K562 (cell line): ENCODE measurements at regions not wholly inside any gene's neighbourhood (a gene's known extent, or its start where the extent isn't known, plus 50 kb on each side); places are given as distances from the start of the nearest gene placed in this dataset.

Experiments used
- ATAC-seq: fragments of 200-7000 bp; cut with Tn5 transposase; 3 replicates; pipeline ENCODE4 v1.9.1; 2020; ENCODE audit warnings: moderate library complexity
- BruUV-seq: library from RNA; stranded (reverse); fragments of 400-500 nt; replicated peaks from 2 replicates; lab custom pipeline; 2021; lab: Mats Ljungman, UMichigan
- CTCF ChIA-PET: fragments of 300-600 bp; formaldehyde crosslinking; extraction: SDS; loops from one replicate; lab custom pipeline; 2021; ENCODE audit warnings: low intra/inter-chr PET ratio; lab: Yijun Ruan, JAX
- POLR2A ChIA-PET: fragments of 300-600, 350-650 bp; sonication (Branson Sonifier 250); formaldehyde crosslinking; extraction: SDS; loops from one replicate; lab custom pipeline; 2021; ENCODE audit warnings: antibody characterized with exemption, inconsistent platforms; lab: Yijun Ruan, JAX
- DNase-seq, 4 experiments: peaks; one replicate each; pipeline versions ENCODE4 v3.0.0 to v3.0.0-alpha.2; 2011 to 2018; ENCODE audit warnings: low spot score in 3 of 4, mixed read lengths in 3 of 4; ENCODE audit errors: extremely low read depth in 1 of 4
- FAIRE-seq: peaks from 2 replicates; lab custom pipeline; 2011; peaks lifted over from hg19 to GRCh38; lab: Jason Lieb, UNC
- H2AFZ ChIP-seq: 2 replicates; pipeline ENCODE4 v1.6.0; 2011; ENCODE audit warnings: low read depth, low read length, control low read depth, inconsistent platforms
- H3K27ac ChIP-seq: fragments of 200-600 bp; 3 replicates; pipeline ENCODE4 v1.8.0; 2011; ENCODE audit warnings: low read depth, mild to moderate bottlenecking, control low read depth, inconsistent platforms, low read length, moderate library complexity, mixed read lengths; ENCODE audit errors: extremely low read depth
- H3K27me3 ChIP-seq, 2 experiments: fragments of 300-600 bp in 1 of 2; 2 replicates in 1 of 2; 3 replicates in 1 of 2; pipeline versions ENCODE4 v1.6.0 to v1.8.0; 2011; ENCODE audit warnings: inconsistent platforms in 2 of 2, low read length in 2 of 2, mild to moderate bottlenecking in 1 of 2, mixed read lengths in 1 of 2, moderate library complexity in 1 of 2; ENCODE audit not compliant: control insufficient read depth in 2 of 2, insufficient read depth in 2 of 2
- H3K36me3 ChIP-seq: fragments of 300-600 bp; 3 replicates; pipeline ENCODE4 v1.8.0; 2011; ENCODE audit warnings: mild to moderate bottlenecking, low read length, inconsistent platforms; ENCODE audit not compliant: control insufficient read depth, insufficient read depth
- H3K4me1 ChIP-seq, 2 experiments: fragments of 200-600 bp in 1 of 2; replicated peaks in 1 of 2; 2 replicates in 1 of 2; 3 replicates in 1 of 2; pipeline versions ENCODE4 v1.5.1 to v1.8.0; 2011; ENCODE audit warnings: inconsistent platforms in 2 of 2, low read length in 2 of 2, mild to moderate bottlenecking in 1 of 2, mixed read lengths in 1 of 2, moderate library complexity in 1 of 2; ENCODE audit not compliant: control insufficient read depth in 2 of 2, insufficient read depth in 2 of 2
- H3K4me2 ChIP-seq: 2 replicates; pipeline ENCODE4 v1.6.1; 2011; ENCODE audit warnings: low read length, control low read depth, inconsistent platforms, mixed read lengths; ENCODE audit not compliant: insufficient read depth
- H3K4me3 ChIP-seq: fragments of 200-600 bp; sonication (generic), shearing (Covaris generic); 2 replicates; pipeline ENCODE4 v1.5.1; 2016; ENCODE audit warnings: control low read depth, inconsistent platforms
- H3K79me2 ChIP-seq: fragments of 200-600 bp; 3 replicates; pipeline ENCODE4 v1.8.0; 2011; ENCODE audit warnings: low read length, inconsistent platforms; ENCODE audit not compliant: control insufficient read depth, insufficient read depth
- H3K9ac ChIP-seq, 2 experiments: 2 replicates each; pipeline versions ENCODE4 v1.6.0 to v1.6.1; 2011; ENCODE audit warnings: low read depth in 2 of 2, low read length in 2 of 2, control low read depth in 1 of 2, inconsistent platforms in 1 of 2, mild to moderate bottlenecking in 1 of 2, mixed read lengths in 1 of 2; ENCODE audit not compliant: insufficient read depth in 1 of 2
- H3K9me1 ChIP-seq: one replicate; pipeline ENCODE4 v1.6.0; 2011; ENCODE audit warnings: inconsistent platforms, mild to moderate bottlenecking, low read length, moderate library complexity; ENCODE audit not compliant: control insufficient read depth, insufficient read depth
- H3K9me3 ChIP-seq: replicated peaks from 2 replicates; pipeline ENCODE4 v1.5.1; 2011; ENCODE audit warnings: low read depth, low read length, inconsistent platforms; ENCODE audit not compliant: control insufficient read depth, insufficient read depth
- H4K20me1 ChIP-seq: replicated peaks from 2 replicates; pipeline ENCODE4 v1.6.1; 2011; ENCODE audit warnings: low read length, inconsistent platforms, mixed read lengths; ENCODE audit not compliant: control insufficient read depth, insufficient read depth
- DMBX1 ChIP-seq: fragments of 250-450 bp; sonication (Bioruptor Pico); IDR thresholded peaks from 2 replicates; pipeline ENCODE4 v1.8.0; 2022; ENCODE audit warnings: inconsistent platforms, mild to moderate bottlenecking, moderate library complexity, borderline replicate concordance
- DNMT1 ChIP-seq: fragments of 450-650 bp; IDR thresholded peaks from 2 replicates; pipeline ENCODE4 v1.6.1; 2016; ENCODE audit warnings: antibody characterized with exemption, mild to moderate bottlenecking
- ELF4 ChIP-seq: fragments of 450-650 bp; formaldehyde crosslinking; IDR thresholded peaks from 2 replicates; pipeline ENCODE4 v1.4.0; 2022; ENCODE audit warnings: missing genetic modification characterization
- HNRNPL ChIP-seq: fragments of 200-400 bp; formaldehyde crosslinking; IDR thresholded peaks from 2 replicates; pipeline ENCODE4 v1.6.1; 2017; ENCODE audit warnings: low read depth, mild to moderate bottlenecking, low read length
- ILK ChIP-seq: fragments of 450-650 bp; IDR thresholded peaks from 2 replicates; pipeline ENCODE4 v1.6.1; 2016; ENCODE audit warnings: missing genetic modification characterization, low read depth, mild to moderate bottlenecking, missing compliant biosample characterization, moderate library complexity, borderline replicate concordance
- KLF16 ChIP-seq: IDR thresholded peaks from 2 replicates; pipeline ENCODE4 v1.6.1; 2016; ENCODE audit warnings: antibody characterized with exemption
- LCOR ChIP-seq: sonication (generic); formaldehyde crosslinking; IDR thresholded peaks from 2 replicates; pipeline ENCODE4 v1.8.0; 2022; ENCODE audit warnings: mild to moderate bottlenecking, missing genetic modification reagents
- PHB ChIP-seq: fragments of 250-450 bp; sonication (Bioruptor Pico); IDR thresholded peaks from 2 replicates; pipeline ENCODE4 v1.5.0; 2021
- PHF21A ChIP-seq: fragments of 450-650 bp; IDR thresholded peaks from 2 replicates; pipeline ENCODE4 v1.6.1; 2017; ENCODE audit warnings: low read depth, borderline replicate concordance
- SOX6 ChIP-seq: fragments of 450-650 bp; IDR thresholded peaks from 2 replicates; pipeline ENCODE4 v1.6.1; 2014; ENCODE audit warnings: mild to moderate bottlenecking
- ZNF586 ChIP-seq: fragments of 450-650 bp; formaldehyde crosslinking; conservative IDR thresholded peaks from 2 replicates; pipeline ENCODE4 v1.4.0; 2020; ENCODE audit warnings: mild to moderate bottlenecking, moderate library complexity
- WGBS: fragments of 100-300 bp; shearing (Covaris generic); methylation state at CpG from one replicate; pipeline ENCODE4 v1.1.6; 2016; ENCODE audit warnings: low coverage, mixed read lengths; ENCODE audit not compliant: insufficient coverage; ENCODE audit errors: missing lambda C conversion rate; 5-methylcytosine and 5-hydroxymethylcytosine counted together
- in situ Hi-C: fragments of 300-500 bp; cut with MboI; formaldehyde crosslinking; loops from 4 replicates; pipeline ENCODE4 v1.15.0; 2018; ENCODE audit warnings: inconsistent platforms, mixed read lengths
- intact Hi-C: fragments of 100-400 bp; cut with micrococcal nuclease; formaldehyde crosslinking; loops from 2 replicates; pipeline ENCODE4 v1.14.2; 2022
- TF ChIP-seq, protein P1 (sequence below): sonication (generic); formaldehyde crosslinking; IDR thresholded peaks from 2 replicates; pipeline ENCODE4 v1.8.0; 2023; ENCODE audit warnings: mild to moderate bottlenecking, missing genetic modification reagents
- TF ChIP-seq, protein P2 (sequence below): sonication (generic); formaldehyde crosslinking; IDR thresholded peaks from 2 replicates; pipeline ENCODE4 v1.8.0; 2022; ENCODE audit warnings: mild to moderate bottlenecking, low read depth, missing genetic modification reagents
- TF ChIP-seq, protein P3 (sequence below), 2 experiments: fragments of 450-650 bp in 1 of 2; IDR thresholded peaks; 2 replicates each; pipeline ENCODE4 v1.6.1; 2011 to 2017; ENCODE audit warnings: low read depth in 2 of 2, antibody characterized with exemption in 1 of 2, borderline replicate concordance in 1 of 2, low read length in 1 of 2, mild to moderate bottlenecking in 1 of 2, mixed read lengths in 1 of 2; ENCODE audit not compliant: control insufficient read depth in 1 of 2
- TF ChIP-seq, protein P4 (sequence below): sonication (generic); IDR thresholded peaks from 2 replicates; pipeline ENCODE4 v1.6.1; 2016
- TF ChIP-seq, protein P5 (sequence below): fragments of 250-450 bp; sonication (Bioruptor Pico); IDR thresholded peaks from 2 replicates; pipeline ENCODE4 v1.5.1; 2021; ENCODE audit warnings: mild to moderate bottlenecking

DNA sequence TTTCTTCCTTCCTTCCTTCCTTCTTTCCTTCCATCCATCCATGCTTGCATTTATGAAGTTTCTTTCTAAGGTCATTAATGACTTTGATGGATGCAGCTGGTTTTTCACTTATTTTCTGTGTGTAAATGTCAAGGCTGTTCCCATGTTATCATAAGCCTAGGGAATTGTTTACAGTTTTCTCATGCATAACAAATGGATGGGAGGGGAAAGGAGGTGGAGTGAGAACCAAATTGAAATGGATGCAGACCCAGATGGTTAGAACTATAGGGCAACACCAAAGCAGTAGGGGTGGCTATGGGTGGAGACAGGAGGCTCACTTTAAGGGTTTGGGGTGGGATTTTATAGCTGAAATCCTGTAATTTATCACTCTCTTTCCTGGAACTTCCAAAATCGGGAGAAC is 146.2 kb downstream of the TPH2 start:
- WGBS = 0% methylated on average over 1 of the region's 1 CpG
- intact Hi-C loops = no loop called here
- TF ChIP-seq ELF4 (no peak), ILK (tag) (no peak), LCOR (no peak), DMBX1 (CRISPR knock-in tag) (no peak), ZNF586 (CRISPR knock-in tag) (no peak), KLF16 (no peak), HNRNPL (no peak), DNMT1 (no peak), PHB (CRISPR knock-in tag) (no peak), PHF21A (no peak), SOX6 (no peak)
- TF ChIP-seq, protein P1, sequence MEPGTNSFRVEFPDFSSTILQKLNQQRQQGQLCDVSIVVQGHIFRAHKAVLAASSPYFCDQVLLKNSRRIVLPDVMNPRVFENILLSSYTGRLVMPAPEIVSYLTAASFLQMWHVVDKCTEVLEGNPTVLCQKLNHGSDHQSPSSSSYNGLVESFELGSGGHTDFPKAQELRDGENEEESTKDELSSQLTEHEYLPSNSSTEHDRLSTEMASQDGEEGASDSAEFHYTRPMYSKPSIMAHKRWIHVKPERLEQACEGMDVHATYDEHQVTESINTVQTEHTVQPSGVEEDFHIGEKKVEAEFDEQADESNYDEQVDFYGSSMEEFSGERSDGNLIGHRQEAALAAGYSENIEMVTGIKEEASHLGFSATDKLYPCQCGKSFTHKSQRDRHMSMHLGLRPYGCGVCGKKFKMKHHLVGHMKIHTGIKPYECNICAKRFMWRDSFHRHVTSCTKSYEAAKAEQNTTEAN (CRISPR knock-in tag) = no peak
- TF ChIP-seq, protein P2, sequence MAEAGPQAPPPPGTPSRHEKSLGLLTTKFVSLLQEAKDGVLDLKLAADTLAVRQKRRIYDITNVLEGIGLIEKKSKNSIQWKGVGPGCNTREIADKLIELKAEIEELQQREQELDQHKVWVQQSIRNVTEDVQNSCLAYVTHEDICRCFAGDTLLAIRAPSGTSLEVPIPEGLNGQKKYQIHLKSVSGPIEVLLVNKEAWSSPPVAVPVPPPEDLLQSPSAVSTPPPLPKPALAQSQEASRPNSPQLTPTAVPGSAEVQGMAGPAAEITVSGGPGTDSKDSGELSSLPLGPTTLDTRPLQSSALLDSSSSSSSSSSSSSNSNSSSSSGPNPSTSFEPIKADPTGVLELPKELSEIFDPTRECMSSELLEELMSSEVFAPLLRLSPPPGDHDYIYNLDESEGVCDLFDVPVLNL (CRISPR knock-in tag) = no peak
- TF ChIP-seq, protein P3, sequence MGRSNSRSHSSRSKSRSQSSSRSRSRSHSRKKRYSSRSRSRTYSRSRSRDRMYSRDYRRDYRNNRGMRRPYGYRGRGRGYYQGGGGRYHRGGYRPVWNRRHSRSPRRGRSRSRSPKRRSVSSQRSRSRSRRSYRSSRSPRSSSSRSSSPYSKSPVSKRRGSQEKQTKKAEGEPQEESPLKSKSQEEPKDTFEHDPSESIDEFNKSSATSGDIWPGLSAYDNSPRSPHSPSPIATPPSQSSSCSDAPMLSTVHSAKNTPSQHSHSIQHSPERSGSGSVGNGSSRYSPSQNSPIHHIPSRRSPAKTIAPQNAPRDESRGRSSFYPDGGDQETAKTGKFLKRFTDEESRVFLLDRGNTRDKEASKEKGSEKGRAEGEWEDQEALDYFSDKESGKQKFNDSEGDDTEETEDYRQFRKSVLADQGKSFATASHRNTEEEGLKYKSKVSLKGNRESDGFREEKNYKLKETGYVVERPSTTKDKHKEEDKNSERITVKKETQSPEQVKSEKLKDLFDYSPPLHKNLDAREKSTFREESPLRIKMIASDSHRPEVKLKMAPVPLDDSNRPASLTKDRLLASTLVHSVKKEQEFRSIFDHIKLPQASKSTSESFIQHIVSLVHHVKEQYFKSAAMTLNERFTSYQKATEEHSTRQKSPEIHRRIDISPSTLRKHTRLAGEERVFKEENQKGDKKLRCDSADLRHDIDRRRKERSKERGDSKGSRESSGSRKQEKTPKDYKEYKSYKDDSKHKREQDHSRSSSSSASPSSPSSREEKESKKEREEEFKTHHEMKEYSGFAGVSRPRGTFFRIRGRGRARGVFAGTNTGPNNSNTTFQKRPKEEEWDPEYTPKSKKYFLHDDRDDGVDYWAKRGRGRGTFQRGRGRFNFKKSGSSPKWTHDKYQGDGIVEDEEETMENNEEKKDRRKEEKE (IDR thresholded peaks at IDR 0.05; ENCODE audit: borderline replicate concordance in 1 of 2, control insufficient read depth in 1 of 2, low read depth in 2 of 2, low read length in 1 of 2) = no peak
- TF ChIP-seq, protein P4, sequence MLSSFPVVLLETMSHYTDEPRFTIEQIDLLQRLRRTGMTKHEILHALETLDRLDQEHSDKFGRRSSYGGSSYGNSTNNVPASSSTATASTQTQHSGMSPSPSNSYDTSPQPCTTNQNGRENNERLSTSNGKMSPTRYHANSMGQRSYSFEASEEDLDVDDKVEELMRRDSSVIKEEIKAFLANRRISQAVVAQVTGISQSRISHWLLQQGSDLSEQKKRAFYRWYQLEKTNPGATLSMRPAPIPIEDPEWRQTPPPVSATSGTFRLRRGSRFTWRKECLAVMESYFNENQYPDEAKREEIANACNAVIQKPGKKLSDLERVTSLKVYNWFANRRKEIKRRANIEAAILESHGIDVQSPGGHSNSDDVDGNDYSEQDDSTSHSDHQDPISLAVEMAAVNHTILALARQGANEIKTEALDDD = no peak
- TF ChIP-seq, protein P5, sequence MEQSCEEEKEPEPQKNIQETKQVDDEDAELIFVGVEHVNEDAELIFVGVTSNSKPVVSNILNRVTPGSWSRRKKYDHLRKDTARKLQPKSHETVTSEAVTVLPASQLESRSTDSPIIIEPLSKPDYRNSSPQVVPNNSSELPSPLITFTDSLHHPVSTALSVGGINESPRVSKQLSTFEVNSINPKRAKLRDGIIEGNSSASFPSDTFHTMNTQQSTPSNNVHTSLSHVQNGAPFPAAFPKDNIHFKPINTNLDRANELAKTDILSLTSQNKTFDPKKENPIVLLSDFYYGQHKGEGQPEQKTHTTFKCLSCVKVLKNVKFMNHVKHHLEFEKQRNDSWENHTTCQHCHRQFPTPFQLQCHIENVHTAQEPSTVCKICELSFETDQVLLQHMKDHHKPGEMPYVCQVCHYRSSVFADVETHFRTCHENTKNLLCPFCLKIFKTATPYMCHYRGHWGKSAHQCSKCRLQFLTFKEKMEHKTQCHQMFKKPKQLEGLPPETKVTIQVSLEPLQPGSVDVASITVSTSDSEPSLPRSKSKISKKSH (CRISPR knock-in tag) = no peak

More for the DNA sequence above, 146.2 kb downstream of the TPH2 start:
- H3K4me1 ChIP-seq = no peaks in the 10 kb centered on the region
- in situ Hi-C loops = no loop called here
- DNase-seq (no peak), ATAC-seq (no peak), FAIRE-seq (no peak)
- no peak overlapping the region for H3K4me3 ChIP-seq
- POLR2A ChIA-PET = no interaction called here
- H3K27me3 ChIP-seq = no peaks in the 10 kb centered on the region
- H2AFZ ChIP-seq = no peak overlapping the region
- no peaks in the 10 kb centered on the region for H3K9me3 ChIP-seq
- no peaks in the 10 kb centered on the region for H3K36me3 ChIP-seq
- H3K9ac ChIP-seq = no peak overlapping the region
- H3K9me1 ChIP-seq = no peaks in the 10 kb centered on the region
- BruUV-seq = no TSS peak
- H3K4me2 ChIP-seq = no peak overlapping the region
- no peaks in the 10 kb centered on the region for H3K79me2 ChIP-seq
- no peaks in the 10 kb centered on the region for H4K20me1 ChIP-seq
- H3K27ac ChIP-seq = no peak overlapping the region
- CTCF ChIA-PET = no interaction called here
